ENCODE measurements at regions not wholly inside any gene's neighbourhood (a gene's known extent, or its start where the extent isn't known, plus 50 kb on each side); places are given as distances from the start of the nearest gene placed in this dataset.

DNA sequence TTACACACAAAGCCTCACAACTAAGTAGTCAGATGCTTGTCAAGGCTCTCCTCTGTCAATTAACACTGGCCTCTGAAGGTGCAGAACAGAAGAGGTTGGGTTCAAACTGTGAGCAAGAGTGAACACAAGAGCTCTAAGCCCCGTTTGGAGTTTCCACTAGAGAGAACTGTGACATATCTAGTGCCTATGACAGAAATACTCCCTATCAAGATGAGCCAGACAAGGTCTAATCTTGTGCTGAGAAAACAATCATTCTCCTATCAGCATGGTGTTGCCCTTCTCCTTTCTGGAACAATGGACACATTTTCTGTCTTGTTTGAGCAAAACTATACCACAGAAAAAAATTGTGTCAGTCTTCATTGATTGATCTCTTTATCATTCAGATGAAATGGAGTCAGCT lies 62.4 kb upstream of the CCDC71L start:
- no peak overlapping the region for H3K4me3 ChIP-seq (ENCODE audit: low read depth, low read length)
- TF ChIP-seq, protein P1, sequence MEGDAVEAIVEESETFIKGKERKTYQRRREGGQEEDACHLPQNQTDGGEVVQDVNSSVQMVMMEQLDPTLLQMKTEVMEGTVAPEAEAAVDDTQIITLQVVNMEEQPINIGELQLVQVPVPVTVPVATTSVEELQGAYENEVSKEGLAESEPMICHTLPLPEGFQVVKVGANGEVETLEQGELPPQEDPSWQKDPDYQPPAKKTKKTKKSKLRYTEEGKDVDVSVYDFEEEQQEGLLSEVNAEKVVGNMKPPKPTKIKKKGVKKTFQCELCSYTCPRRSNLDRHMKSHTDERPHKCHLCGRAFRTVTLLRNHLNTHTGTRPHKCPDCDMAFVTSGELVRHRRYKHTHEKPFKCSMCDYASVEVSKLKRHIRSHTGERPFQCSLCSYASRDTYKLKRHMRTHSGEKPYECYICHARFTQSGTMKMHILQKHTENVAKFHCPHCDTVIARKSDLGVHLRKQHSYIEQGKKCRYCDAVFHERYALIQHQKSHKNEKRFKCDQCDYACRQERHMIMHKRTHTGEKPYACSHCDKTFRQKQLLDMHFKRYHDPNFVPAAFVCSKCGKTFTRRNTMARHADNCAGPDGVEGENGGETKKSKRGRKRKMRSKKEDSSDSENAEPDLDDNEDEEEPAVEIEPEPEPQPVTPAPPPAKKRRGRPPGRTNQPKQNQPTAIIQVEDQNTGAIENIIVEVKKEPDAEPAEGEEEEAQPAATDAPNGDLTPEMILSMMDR (IDR thresholded peaks at IDR 0.05; ENCODE audit: insufficient read depth, low read depth, low read length), result no peak
- no peak for DNase-seq (ENCODE audit: low read depth)

- no peak overlapping the region for H3K4me3 ChIP-seq (ENCODE audit: low read depth, low read length)
- TF ChIP-seq, protein P1 (IDR thresholded peaks at IDR 0.05; ENCODE audit: insufficient read depth, low read depth, low read length), result no peak
- DNase-seq (ENCODE audit: low read depth), result no peak
Observed at GRCh38 chr7:106729720-106730385, 68.9 kb upstream of the CCDC71L start.

DNA sequence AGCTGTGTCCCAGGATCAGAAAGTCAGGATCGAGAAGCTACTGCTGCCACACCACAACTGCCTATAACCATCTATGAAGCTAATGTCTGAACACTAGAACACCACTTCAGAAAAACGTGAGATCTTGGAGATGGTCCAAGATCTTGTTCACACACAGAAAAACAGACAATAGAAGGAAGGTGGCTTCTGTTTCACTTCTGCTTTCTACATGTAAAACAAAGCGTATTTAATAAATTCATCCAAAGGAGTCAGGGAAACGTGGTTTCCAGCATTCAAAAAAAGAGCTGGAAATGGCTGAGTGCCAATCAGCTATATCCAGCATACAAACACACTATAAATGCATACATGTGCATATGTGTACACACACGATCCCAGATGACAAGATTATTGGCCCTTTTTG lies 70.2 kb upstream of the CCDC71L start:
- TF ChIP-seq, protein P1 (IDR thresholded peaks at IDR 0.05; ENCODE audit: insufficient read depth, low read depth, low read length), result no peak
- no peak for DNase-seq (ENCODE audit: low read depth)
- no peak overlapping the region for H3K4me3 ChIP-seq (ENCODE audit: low read depth, low read length)

- no peak for DNase-seq (ENCODE audit: low read depth)
- no peak overlapping the region for H3K4me3 ChIP-seq (ENCODE audit: low read depth, low read length)
- TF ChIP-seq, protein P1 (IDR thresholded peaks at IDR 0.05; ENCODE audit: insufficient read depth, low read depth, low read length), result no peak
Observed at GRCh38 chr7:106731646-106732444, 70.9 kb upstream of the CCDC71L start.

DNA sequence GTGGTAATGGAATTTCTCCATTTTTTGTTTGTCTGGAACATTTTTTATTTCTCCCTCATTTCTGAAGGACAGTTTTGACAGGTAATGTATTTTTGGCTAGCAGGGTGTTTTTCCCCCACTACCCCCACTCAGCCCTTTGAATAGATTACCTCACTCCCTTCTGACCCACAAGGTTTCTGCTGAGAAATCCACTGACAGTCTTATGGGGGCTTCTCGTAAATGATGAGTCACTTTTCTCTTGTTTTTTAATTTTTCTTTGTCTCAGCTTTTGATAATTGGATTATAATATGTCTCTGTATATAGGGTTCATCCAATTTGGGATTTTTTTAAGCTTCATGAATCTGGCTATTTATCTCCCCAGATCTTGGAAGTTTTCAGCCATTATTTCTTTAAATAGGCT lies 74.7 kb upstream of the CCDC71L start:
- no peak for DNase-seq (ENCODE audit: low read depth)
- TF ChIP-seq, protein P1 (IDR thresholded peaks at IDR 0.05; ENCODE audit: insufficient read depth, low read depth, low read length), result no peak
- H3K4me3 ChIP-seq (ENCODE audit: low read depth, low read length), result no peak overlapping the region

- DNase-seq (ENCODE audit: low read depth), result no peak
- TF ChIP-seq, protein P1 (IDR thresholded peaks at IDR 0.05; ENCODE audit: insufficient read depth, low read depth, low read length), result no peak
- no peak overlapping the region for H3K4me3 ChIP-seq (ENCODE audit: low read depth, low read length)
Observed at GRCh38 chr7:106736123-106736507, 75.2 kb upstream of the CCDC71L start.

All from fibroblast of villous mesenchyme (primary cell).